ENCODE measurements at regions not wholly inside any gene's neighbourhood (a gene's known extent, or its start where the extent isn't known, plus 50 kb on each side); places are given as distances from the start of the nearest gene placed in this dataset.
"Not testable (repeated sequence)": the region's sequence is repeated elsewhere in the genome, so short reads cannot be mapped to it uniquely, and the experiment has no call there.

DNA sequence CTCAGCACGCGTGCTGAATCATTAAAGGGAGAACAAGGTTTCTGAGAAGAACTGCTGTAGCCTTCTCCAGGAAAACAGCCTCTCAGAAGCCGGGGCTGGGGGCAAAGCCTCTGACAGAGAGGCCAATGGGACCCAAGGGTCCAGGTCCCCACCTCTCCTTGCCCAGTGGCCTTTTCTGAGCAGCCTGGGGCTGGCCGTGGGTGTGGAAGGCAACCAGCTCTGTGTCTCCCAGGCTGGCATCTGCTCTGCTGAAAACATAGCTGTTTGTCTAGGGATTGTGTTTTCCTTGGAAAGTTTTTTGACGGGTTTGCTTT, 261.2 kb downstream of the NPHP4 start:
- H3K4me3 ChIP-seq (ENCODE audit: low read length) = no peak overlapping the region
- DNase-seq (ENCODE audit: low read depth) = no peak
- TF ChIP-seq, protein P1, sequence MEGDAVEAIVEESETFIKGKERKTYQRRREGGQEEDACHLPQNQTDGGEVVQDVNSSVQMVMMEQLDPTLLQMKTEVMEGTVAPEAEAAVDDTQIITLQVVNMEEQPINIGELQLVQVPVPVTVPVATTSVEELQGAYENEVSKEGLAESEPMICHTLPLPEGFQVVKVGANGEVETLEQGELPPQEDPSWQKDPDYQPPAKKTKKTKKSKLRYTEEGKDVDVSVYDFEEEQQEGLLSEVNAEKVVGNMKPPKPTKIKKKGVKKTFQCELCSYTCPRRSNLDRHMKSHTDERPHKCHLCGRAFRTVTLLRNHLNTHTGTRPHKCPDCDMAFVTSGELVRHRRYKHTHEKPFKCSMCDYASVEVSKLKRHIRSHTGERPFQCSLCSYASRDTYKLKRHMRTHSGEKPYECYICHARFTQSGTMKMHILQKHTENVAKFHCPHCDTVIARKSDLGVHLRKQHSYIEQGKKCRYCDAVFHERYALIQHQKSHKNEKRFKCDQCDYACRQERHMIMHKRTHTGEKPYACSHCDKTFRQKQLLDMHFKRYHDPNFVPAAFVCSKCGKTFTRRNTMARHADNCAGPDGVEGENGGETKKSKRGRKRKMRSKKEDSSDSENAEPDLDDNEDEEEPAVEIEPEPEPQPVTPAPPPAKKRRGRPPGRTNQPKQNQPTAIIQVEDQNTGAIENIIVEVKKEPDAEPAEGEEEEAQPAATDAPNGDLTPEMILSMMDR (conservative IDR thresholded peaks at IDR 0.05; ENCODE audit: low read length) = no peak

DNA sequence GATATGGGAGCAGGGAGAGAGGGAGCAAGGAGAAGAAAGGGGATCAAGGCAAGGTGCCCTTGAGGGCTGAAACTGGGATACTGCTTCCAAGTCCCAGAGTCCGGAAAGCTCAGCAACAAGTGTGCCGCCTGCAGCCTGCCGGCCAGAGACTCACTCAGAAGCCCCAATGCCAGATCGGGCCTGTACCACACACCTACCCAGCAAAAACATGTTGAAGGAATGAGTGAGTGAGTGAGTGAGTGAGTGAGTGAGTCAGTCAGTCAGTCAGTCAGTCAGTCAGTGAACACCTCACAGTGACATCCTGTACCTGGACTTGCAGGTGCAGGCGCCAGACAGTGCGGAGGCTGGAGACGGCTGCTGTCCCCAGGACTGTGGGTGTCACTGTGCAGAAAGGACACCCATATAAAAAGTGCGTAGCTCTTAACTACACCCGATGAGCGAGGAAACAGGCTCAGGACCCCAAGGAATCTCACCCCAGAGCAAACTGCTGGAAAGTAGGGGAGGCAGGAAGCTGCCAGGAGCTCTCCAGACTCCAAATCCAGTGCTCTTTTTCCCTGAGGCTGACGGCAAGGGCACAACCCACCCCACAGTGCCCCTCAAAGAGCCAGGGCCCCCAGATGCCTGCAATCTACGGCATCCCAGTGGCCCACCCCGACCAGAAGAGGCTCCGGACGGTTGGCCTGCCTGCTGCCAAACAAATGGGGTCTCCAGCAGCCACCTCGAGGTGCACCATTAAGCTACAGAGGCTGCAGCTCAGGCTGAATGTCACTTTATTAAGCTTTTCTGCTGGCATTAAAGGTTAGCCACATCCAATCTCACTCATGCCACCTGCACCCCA, 261.7 kb downstream of the NPHP4 start:
- no peak overlapping the region for H3K4me3 ChIP-seq (ENCODE audit: low read length)
- DNase-seq (ENCODE audit: low read depth) = no peak
- TF ChIP-seq, protein P1 (conservative IDR thresholded peaks at IDR 0.05; ENCODE audit: low read length) = no peak

DNA sequence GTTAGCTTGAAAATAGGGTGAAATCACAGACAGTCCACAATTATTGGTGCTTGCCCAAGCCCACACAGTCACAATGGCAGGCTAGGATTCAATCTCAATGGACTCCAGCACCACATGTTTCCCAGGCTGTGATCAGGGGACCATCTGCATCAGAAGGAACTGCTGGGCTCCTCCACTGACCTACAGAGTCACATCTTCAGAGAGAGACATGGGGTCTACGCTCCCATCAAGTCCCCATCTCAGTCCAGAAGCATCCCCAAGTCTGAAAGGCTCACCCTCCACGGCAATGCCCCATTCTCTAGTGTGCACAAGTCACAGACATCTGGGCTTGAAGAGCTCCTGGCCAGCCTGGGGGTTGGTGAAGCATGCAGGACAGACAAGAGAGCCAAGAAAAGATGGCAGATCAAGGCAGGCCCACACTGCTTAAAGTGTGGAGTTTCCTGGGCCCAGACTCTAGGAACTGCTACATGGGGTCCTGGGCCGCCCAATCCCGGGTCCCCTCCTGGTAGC, 262.5 kb downstream of the NPHP4 start:
- H3K4me3 ChIP-seq (ENCODE audit: low read length) = no peak overlapping the region
- DNase-seq (ENCODE audit: low read depth) = no peak
- TF ChIP-seq, protein P1 (conservative IDR thresholded peaks at IDR 0.05; ENCODE audit: low read length) = no peak

DNA sequence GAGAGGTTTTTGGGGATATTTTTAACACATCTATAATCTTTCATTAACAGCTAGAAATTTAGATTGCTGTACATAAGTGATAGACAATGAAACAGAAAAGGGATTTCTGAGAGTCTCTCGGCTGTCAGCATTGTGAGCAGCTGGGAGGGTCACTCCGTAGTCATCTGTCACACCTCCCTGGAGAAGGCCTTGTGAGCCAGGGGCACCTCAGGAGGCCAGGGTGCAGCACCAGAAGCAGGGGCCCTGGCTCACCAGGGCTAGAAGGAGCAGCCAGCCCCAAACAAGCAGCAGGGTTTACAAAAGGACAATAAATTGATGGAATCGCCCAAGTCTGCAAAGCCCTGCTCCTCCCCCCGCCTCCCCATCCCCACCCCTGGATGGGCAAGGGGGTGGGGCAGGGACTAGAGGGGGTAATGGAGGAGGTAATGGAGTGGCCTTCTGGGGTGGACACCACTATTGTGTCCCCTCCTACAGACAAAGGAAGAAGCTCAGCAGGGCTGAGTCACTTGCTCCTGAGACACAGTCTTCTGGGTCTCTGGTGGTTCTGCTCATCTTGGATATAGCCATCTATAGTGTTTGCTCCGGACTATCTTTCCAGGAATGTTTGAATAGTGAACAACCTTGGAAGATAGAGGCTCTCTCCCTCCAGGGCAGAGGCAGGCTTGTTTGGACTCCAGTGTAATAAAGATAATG, 263.4 kb downstream of the NPHP4 start:
- no peak for DNase-seq (ENCODE audit: low read depth)
- H3K4me3 ChIP-seq (ENCODE audit: low read length) = no peak overlapping the region
- TF ChIP-seq, protein P1 (conservative IDR thresholded peaks at IDR 0.05; ENCODE audit: low read length) = no peak

DNA sequence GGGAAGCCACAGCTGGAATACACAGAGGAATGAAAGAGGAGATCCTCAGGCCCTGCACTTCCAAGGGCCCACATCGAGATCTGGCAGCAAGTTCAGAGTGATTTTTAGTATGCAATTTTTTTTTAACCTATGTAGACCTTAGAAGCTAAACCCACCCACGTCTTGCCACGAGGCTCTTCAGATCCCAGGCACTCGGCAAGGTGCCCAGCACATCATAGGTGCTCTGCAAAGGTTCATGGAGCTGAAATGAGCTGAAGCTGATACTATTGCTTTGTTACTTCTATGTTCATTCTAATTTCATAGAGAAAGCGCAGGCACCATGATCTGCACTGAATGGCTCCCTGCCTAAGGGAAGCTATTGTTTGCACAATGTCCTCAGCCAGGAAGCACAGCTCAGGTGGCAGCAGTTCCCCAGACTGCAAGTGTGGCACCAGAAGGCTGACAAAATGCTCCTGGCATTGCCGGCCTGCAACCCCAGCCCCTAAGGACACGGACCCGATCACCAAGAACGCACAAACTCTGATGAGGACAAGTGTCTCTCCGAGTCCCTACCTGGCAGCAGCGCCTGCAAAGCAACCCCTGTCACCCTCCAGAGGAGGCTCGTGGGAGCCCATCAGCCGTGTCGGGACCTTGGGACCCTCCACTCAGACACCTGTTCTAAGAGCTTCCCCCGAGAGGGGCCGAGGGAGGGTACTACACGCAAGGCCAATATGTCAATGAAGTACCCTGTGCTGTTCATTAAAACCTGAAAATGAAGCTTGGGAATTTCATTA, 264.2 kb downstream of the NPHP4 start:
- TF ChIP-seq, protein P1 (conservative IDR thresholded peaks at IDR 0.05; ENCODE audit: low read length) = no peak
- DNase-seq (ENCODE audit: low read depth) = no peak

DNA sequence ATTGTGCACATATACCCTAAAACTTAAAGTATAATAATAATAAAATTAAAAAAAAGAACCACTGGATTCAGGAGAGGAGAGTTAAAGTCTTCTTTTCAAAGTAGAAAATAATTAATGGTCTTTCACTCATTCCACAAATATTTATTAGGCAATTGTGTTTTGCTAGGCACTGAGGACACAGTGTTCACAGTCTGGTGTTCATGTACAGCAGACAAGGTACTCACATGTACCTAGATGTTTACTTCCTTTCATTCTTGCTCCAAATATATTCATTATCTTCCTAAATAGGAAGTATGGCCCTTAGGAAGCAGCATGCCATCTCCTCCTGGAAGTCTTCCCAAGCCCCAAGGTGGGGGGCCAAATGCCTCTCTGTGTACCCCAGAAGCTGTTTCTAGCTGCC, 265.0 kb downstream of the NPHP4 start:
- TF ChIP-seq, protein P1 (conservative IDR thresholded peaks at IDR 0.05; ENCODE audit: low read length) = no peak
- no peak overlapping the region for H3K4me3 ChIP-seq (ENCODE audit: low read length)
- no peak for DNase-seq (ENCODE audit: low read depth)

More for the DNA sequence above, 264.2 kb downstream of the NPHP4 start:
- H3K4me3 ChIP-seq (ENCODE audit: low read length) = no peak overlapping the region

DNA sequence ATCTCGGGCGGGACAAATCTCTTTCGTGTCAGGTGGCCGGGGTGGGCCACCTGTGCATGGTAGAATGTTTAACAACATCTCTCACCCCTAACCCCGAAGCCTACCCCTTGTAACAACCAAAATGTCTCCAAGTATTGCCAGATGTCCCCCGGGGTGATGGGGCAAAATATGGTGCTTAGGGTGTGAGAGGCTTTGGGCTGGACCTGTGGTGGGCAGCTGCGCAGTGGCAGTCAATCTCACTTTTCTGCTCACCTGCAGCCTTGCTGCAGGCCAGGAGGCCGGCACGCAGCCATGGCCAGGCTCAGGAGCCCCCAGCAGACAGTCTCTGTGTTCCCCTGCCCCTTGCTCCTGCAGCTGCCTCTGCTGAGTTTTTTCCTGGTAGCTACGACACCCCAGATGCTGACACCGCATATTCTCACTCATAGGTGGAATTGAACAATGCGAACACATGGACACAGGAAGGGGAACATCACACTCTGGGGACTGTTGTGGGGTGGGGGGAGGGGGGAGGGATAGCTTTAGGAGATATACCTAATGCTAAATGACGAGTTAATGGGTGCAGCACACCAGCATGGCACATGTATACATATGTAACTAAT, 265.5 kb downstream of the NPHP4 start:
- H3K4me3 ChIP-seq (ENCODE audit: low read length); DNase-seq (ENCODE audit: low read depth): not testable (repeated sequence)
